OCI-LY3 (cell line): ENCODE measurements at regions not wholly inside any gene's neighbourhood (a gene's known extent, or its start where the extent isn't known, plus 50 kb on each side); places are given as distances from the start of the nearest gene placed in this dataset.
"Not testable (repeated sequence)": the region's sequence is repeated elsewhere in the genome, so short reads cannot be mapped to it uniquely, and the experiment has no call there.

Experiments used
- H2AFZ ChIP-seq: fragments of 200-600, 300-600 bp; shearing (Covaris generic); 2 replicates; pipeline ENCODE4 v1.6.0; 2014; ENCODE audit warnings: antibody characterized with exemption, low read depth, low read length
- H3K27ac ChIP-seq: fragments of 200-600, 300-600 bp; sonication (generic); 2 replicates; pipeline ENCODE4 v1.5.1; 2014; ENCODE audit warnings: mild to moderate bottlenecking, low read length, moderate library complexity, mixed read lengths
- H3K27me3 ChIP-seq: fragments of 200-600, 300-600 bp; sonication (generic); 2 replicates; pipeline ENCODE4 v1.6.1; 2014; ENCODE audit warnings: low read depth, low read length, mixed read lengths
- H3K36me3 ChIP-seq: fragments of 200-600, 300-600 bp; sonication (generic); replicated peaks from 2 replicates; pipeline ENCODE3; 2014; ENCODE audit warnings: low read depth, low read length, mixed read lengths
- H3K4me1 ChIP-seq: fragments of 300-600, 200-600 bp; sonication (generic); 2 replicates; pipeline ENCODE4 v1.6.1; 2014; ENCODE audit warnings: low read length, mixed read lengths
- H3K4me2 ChIP-seq: fragments of 200-600, 300-600 bp; sonication (generic); 2 replicates; pipeline ENCODE4 v1.6.1; 2014; ENCODE audit warnings: low read length, mixed read lengths
- H3K4me3 ChIP-seq: fragments of 300-600, 200-600 bp; sonication (generic); 2 replicates; pipeline ENCODE4 v1.5.1; 2014; ENCODE audit warnings: antibody characterized with exemption, mild to moderate bottlenecking, low read length, moderate library complexity
- H3K79me2 ChIP-seq: fragments of 300-600, 200-600 bp; shearing (Covaris generic); 2 replicates; pipeline ENCODE4 v1.6.1; 2014; ENCODE audit warnings: mild to moderate bottlenecking, low read length, mixed read lengths
- H3K9ac ChIP-seq: fragments of 300-600, 200-600 bp; shearing (Covaris generic); 2 replicates; pipeline ENCODE4 v1.6.0; 2014; ENCODE audit warnings: mild to moderate bottlenecking, low read length, moderate library complexity
- H3K9me3 ChIP-seq: fragments of 200-600, 300-600 bp; shearing (Covaris generic); 2 replicates; pipeline ENCODE4 v1.6.1; 2014; ENCODE audit warnings: low read length, mixed read lengths; ENCODE audit not compliant: insufficient read depth
- H4K20me1 ChIP-seq: fragments of 200-600, 300-600 bp; sonication (generic); 2 replicates; pipeline ENCODE4 v1.6.1; 2016; ENCODE audit warnings: low read length, mixed read lengths; ENCODE audit not compliant: insufficient read depth
- EZH2phosphoT487 ChIP-seq: fragments of 200-600 bp; shearing (Covaris generic); IDR thresholded peaks from 2 replicates; pipeline ENCODE4 v1.6.1; 2018; ENCODE audit warnings: antibody characterized with exemption, mixed run types, low read depth
- TF ChIP-seq, protein P1 (sequence below): fragments of 200-600, 300-600 bp; sonication (generic); IDR thresholded peaks from 2 replicates; pipeline ENCODE4 v1.5.1; 2014; ENCODE audit warnings: antibody characterized with exemption, low read length, low read depth

- Histone ChIP-seq H2AFZ (no peak overlapping the region), H3K79me2 (no peaks in the 10 kb centered on the region), H3K27me3 (no peaks in the 10 kb centered on the region), H4K20me1 (no peaks in the 10 kb centered on the region), H3K4me2 (no peak overlapping the region), H3K36me3 (no peaks in the 10 kb centered on the region), H3K4me3 (no peak overlapping the region), H3K4me1 (peaks cover 9% of the 10 kb centered on the region), H3K9me3 (0 out of 2 replicates have a peak, but pooled peaks cover 3% of the 10 kb centered on the region), H3K27ac (no peak overlapping the region), H3K9ac (no peak overlapping the region)
- TF ChIP-seq, protein P1, sequence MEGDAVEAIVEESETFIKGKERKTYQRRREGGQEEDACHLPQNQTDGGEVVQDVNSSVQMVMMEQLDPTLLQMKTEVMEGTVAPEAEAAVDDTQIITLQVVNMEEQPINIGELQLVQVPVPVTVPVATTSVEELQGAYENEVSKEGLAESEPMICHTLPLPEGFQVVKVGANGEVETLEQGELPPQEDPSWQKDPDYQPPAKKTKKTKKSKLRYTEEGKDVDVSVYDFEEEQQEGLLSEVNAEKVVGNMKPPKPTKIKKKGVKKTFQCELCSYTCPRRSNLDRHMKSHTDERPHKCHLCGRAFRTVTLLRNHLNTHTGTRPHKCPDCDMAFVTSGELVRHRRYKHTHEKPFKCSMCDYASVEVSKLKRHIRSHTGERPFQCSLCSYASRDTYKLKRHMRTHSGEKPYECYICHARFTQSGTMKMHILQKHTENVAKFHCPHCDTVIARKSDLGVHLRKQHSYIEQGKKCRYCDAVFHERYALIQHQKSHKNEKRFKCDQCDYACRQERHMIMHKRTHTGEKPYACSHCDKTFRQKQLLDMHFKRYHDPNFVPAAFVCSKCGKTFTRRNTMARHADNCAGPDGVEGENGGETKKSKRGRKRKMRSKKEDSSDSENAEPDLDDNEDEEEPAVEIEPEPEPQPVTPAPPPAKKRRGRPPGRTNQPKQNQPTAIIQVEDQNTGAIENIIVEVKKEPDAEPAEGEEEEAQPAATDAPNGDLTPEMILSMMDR, result no peak
- no peak for TF ChIP-seq EZH2phosphoT487
Measured at GRCh38 chr11:92464822-92465221, 240.2 kb downstream of the FAT3 start.

- H3K27ac ChIP-seq, H3K36me3 ChIP-seq, H3K4me3 ChIP-seq, H3K9me3 ChIP-seq, H3K79me2 ChIP-seq, H2AFZ ChIP-seq, H3K4me2 ChIP-seq, H3K4me1 ChIP-seq, H3K9ac ChIP-seq, H3K27me3 ChIP-seq, H4K20me1 ChIP-seq: not testable (repeated sequence)
Measured at GRCh38 chr11:92465410-92465809, 240.8 kb downstream of the FAT3 start.

DNA sequence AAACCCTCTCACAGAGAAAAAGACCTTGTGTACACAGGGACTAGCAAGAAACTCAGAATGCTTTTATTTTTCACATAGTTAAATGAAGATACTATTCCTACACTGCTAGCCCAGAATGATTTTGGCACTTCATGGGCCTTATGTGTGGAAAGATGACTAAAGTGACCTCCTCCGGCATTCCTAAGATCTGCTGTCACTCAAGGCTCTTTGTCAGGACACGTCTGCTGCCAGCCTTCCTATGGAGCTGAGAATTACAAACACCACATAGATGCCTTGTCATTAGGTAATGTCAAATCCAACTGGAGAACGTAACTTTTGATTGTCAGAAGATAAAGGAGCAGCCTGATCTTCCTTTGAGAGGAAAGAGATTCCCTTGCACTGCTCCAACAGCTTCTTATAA, 249.1 kb downstream of the FAT3 start:
- H2AFZ ChIP-seq, result no peak overlapping the region
- no peaks in the 10 kb centered on the region for H3K27me3 ChIP-seq

GRCh38 chr11:92475316-92475715, 250.7 kb downstream of the FAT3 start:
- Histone ChIP-seq H3K4me2 (no peak overlapping the region), H3K36me3 (no peaks in the 10 kb centered on the region), H3K9ac (no peak overlapping the region), H3K4me1 (no peaks in the 10 kb centered on the region), H3K27me3 (no peaks in the 10 kb centered on the region), H4K20me1 (no peaks in the 10 kb centered on the region), H2AFZ (no peak overlapping the region), H3K9me3 (no peaks in the 10 kb centered on the region), H3K4me3 (no peak overlapping the region), H3K27ac (no peak overlapping the region), H3K79me2 (no peaks in the 10 kb centered on the region)
- no peak for TF ChIP-seq EZH2phosphoT487
- TF ChIP-seq, protein P1, result no peak

More for the DNA sequence above, 249.1 kb downstream of the FAT3 start:
- Histone ChIP-seq H4K20me1 (no peaks in the 10 kb centered on the region), H3K79me2 (no peaks in the 10 kb centered on the region), H3K4me2 (no peak overlapping the region), H3K9ac (no peak overlapping the region), H3K4me1 (no peaks in the 10 kb centered on the region), H3K27ac (no peak overlapping the region), H3K36me3 (no peaks in the 10 kb centered on the region), H3K9me3 (no peaks in the 10 kb centered on the region), H3K4me3 (no peak overlapping the region)
- no peak for TF ChIP-seq EZH2phosphoT487
- TF ChIP-seq, protein P1, result no peak

DNA sequence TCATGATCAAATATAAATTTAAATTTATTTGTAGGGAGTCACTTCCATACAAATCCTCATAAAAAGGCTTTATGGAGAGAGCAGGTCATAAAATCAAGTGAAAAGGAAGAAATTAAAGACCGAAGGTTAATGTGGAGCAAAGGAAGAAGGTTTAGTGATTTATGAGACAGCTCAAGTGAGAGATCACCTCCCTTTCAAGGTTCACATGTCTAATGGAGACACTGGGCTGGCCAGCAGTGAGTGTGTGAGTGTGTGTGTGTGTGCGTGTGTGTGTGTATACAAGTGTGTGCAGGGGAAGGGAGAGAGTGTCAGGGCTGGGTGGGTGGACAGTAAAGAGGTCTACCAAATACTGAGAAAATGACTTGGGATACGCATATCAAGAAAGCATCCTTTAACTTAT, 251.2 kb downstream of the FAT3 start:
- no peak overlapping the region for H3K4me3 ChIP-seq
- H3K27me3 ChIP-seq, result no peaks in the 10 kb centered on the region
- H3K9ac ChIP-seq, result no peak overlapping the region
- H3K4me2 ChIP-seq, result no peak overlapping the region
- H3K79me2 ChIP-seq, result no peaks in the 10 kb centered on the region
- H3K4me1 ChIP-seq, result no peaks in the 10 kb centered on the region
- H3K36me3 ChIP-seq, result no peaks in the 10 kb centered on the region
- H4K20me1 ChIP-seq, result no peaks in the 10 kb centered on the region
- TF ChIP-seq, protein P1, result no peak
- no peak for TF ChIP-seq EZH2phosphoT487
- H3K9me3 ChIP-seq, result no peaks in the 10 kb centered on the region
- H3K27ac ChIP-seq, result no peak overlapping the region
- H2AFZ ChIP-seq, result no peak overlapping the region
